ENCODE measurements at regions not wholly inside any gene's neighbourhood (a gene's known extent, or its start where the extent isn't known, plus 50 kb on each side); places are given as distances from the start of the nearest gene placed in this dataset.

- no peak for DNase-seq
Observed at GRCh38 chr10:121405953-121406352, 192.3 kb downstream of the FGFR2 start.

DNA sequence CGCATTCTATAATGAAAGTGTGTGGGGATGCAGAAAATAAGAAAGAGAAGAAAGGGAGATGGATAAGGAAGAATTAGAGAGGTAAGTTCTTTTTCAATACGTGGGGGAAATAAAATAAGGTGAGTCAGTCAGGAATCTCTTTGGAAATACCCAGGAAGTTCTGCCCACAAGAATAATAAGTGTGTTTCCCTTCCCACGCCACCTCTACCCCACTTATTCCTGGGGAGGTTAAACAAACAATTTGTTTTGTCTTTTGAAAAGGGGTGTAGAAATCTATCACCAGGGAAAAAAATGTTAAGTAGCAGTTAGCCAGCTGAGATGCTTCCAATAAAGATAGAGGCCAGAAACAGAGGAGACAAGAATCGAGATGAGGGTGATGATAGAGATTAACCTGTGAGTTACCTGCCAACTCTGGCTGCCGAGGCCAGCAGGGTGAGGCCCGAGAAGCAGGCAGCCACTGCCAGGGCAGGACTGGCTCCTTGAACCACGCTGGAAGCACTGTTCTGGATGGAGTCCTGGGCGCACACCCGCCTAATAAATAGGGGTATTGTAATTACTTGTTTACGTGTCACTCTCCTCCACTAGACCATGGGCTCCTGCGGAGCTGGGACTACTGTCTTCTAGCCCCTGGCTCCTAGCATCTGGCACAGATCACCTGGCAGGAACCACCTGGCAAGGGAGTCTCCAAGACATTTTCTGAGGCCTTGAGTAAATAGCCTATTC is 191.3 kb downstream of the FGFR2 start:
- DNase-seq, result no peak

- DNase-seq, result no peak
Observed at GRCh38 chr10:121409466-121410104, 188.7 kb downstream of the FGFR2 start.

DNA sequence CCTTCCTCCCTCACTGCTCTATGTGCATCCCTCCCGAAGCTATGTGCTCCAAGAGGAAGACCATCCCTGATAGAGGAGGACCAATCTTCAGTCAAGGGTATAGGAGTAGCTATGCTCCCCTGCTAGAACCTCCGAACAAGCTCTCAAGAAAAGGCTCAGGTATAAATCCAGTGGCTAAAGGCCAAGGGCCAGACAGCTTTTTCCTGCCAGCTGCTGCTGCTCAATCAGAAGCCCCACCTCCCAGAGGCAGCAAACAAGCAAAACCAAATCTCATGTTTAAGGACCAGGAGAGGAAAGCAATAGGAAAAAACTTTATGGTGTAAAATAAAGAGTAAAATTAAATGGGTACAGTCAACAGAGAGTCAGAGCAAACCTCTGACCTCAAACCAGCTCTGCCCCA is 187.2 kb downstream of the FGFR2 start:
- no peak for DNase-seq

DNA sequence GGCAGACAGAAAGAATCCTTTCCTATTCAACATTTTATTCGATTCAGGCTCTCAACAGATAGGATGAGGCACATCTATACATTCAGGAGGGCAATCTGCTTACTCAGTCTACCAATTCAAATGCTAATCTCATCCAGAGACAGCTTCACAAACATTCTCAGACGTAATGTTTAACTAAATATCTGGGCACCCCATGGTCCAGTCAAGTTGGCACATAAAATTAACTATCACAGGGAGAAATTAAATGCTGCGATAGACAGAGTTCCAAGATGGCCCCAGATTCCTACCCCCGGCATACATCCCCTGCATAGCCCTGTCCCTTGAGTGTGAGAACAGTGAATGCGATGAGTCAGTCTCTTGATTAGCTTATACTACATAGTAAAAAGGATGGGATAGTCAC is 184.3 kb downstream of the FGFR2 start:
- no peak for DNase-seq

DNA sequence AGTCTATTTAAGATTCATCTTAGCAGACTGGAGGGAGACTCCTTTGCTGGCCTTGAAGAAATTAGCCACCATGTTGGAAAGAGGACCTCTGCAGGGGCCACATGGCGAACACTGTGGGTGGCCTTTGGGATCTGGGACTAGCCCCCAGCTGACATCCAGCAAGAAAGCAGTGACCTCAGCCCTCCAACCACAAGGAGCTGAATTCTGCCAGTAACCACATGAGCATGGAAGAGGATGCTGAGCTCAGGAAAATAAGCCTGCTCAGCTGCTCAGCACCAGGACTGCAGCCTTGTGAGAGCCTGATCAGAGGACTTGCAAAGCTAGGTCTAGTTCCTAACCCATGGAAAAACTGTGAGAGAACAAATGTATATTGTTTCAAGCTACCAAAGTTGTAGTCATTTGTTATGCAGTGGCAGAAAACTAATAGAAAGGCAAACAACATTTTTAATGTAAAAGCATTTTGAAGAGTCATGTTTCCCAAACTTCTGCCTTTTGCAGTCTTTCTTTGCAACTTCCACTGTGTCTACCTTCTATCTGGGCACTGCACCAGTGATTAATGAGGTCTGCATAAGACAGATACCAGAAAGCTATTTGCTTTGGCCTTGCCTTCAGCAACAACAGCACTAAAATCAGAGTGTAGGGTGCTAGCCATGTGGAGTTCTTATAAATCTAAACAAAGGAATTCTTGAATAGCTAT is 183.7 kb downstream of the FGFR2 start:
- no peak for DNase-seq

DNA sequence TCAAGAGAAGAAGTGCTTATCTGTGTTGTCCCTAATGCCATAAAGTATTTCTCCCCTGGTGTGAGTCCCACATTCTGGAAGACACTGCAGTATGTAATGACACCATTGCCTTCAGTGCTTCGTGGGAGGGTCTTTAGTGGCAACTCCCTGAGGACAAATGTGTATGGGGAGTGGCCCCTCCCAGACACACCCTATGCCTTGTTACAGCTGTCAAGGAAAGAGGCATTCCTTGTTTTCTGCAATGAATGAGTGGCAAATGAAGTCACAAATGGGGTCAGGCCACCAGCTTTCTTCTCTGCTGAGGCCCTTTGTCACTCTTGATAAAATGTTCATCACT is 183.2 kb downstream of the FGFR2 start:
- no peak for DNase-seq

GRCh38 chr10:121416071-121416470 is 182.2 kb downstream of the FGFR2 start:
- DNase-seq, result no peak

GRCh38 chr10:121417298-121417697 is 180.9 kb downstream of the FGFR2 start:
- DNase-seq, result no peak

DNA sequence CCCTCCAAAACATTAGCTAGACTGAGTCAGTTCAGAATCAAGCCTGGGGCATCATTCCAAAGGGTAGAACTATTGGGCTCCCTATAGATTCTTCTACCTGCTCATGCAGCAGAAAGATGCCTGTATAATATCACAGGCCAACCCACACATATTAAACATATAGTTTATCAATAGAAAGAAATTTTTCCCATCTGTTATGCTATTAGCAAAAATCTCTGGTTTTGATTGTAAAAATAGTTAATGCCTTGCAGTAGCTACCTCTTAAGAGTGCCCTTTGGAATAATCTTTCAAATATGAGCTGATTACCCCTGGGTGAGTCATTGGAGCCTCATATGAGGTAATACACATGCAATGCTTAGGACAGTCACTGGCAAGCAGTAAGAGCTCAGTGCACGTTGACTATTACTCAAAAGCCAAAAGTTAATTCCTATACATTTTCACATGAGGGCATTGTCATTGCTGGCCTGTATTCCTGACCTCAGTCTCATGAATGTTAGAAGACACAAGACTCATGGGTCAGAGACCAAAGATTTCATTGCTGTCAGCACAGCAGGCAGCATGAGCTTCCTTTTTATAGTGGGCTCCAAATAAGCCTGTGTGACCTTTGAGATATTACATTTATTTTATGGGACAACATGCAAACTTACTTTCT is 180.0 kb downstream of the FGFR2 start:
- no peak for DNase-seq

- no peak for DNase-seq
Observed at GRCh38 chr10:121420006-121420405, 178.2 kb downstream of the FGFR2 start.

DNA sequence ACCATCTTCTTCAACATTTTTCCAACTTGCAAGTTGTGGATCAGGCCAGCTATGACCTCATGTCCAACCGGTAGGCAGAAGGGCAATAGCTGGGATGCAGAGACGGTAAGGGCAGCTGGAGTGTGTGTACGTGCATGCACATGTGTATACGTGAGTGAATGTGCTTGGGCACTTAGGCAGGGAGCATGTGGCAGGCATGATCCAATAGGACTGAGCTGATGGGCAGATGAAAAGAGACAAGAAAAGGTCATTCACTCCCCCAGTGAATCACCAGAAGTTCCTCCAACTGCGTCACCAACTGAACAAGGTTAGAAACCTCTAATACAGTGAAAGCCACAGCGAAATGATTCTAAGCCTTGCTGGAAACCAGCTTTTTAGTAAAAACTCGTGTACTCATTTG is 176.1 kb downstream of the FGFR2 start:
- DNase-seq, result no peak

DNA sequence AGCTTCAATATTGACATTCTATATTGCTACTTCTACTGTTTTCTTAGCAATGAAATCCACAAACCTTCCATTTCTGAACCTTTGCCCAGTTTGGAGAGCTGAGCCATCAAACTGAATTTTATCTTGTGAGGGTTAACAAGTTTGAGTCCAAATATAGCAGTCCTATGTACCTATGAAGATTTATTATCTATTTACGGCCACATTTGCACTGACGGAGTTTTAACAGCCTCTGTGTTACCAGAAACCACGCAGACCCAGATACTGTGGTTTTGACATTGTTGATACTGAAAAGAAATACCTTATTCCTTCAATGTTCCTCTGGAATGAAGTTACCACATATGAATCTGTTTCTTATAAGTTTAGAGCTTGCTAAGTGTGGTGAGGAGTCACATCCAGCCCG is 172.6 kb downstream of the FGFR2 start:
- DNase-seq, result no peak

- DNase-seq, result no peak
Observed at GRCh38 chr10:121426307-121426706, 171.9 kb downstream of the FGFR2 start.
